Lower leg skin (tissue), 4 donors: ENCODE measurements at regions not wholly inside any gene's neighbourhood (a gene's known extent, or its start where the extent isn't known, plus 50 kb on each side); places are given as distances from the start of the nearest gene placed in this dataset.

Experiments
- DNase-seq, 2 donors: peaks; one replicate each; pipeline ENCODE4 v3.0.0-alpha.2; 2019; ENCODE audit warnings: low spot score in 2 of 2
- H3K4me3 ChIP-seq: fragments of 200-600 bp; sonication (generic); 2 replicates; pipeline ENCODE4 v1.5.1; 2017; ENCODE audit warnings: mild to moderate bottlenecking, low read depth; ENCODE audit not compliant: poor library complexity, severe bottlenecking
- POLR2A ChIP-seq, 2 donors: fragments of 450-650 bp; IDR thresholded peaks; one replicate each; pipeline ENCODE4 v1.6.1; 2016 to 2017; ENCODE audit warnings: antibody characterized with exemption in 2 of 2, mild to moderate bottlenecking in 1 of 2, moderate library complexity in 1 of 2
- WGBS, 2 donors: methylation state at CpG; one replicate each; pipeline ENCODE4 v1.1.5; 2018; 5-methylcytosine and 5-hydroxymethylcytosine counted together
- intact Hi-C: fragments of 100-400 bp; cut with DNase I; formaldehyde crosslinking; loops from one replicate; pipeline ENCODE4 v1.15.0; 2023; ENCODE audit warnings: low total_unique reads
- TF ChIP-seq, protein P1 (sequence below), 3 donors: fragments of 450-650 bp; IDR thresholded peaks; one replicate each; pipeline ENCODE4 v1.5.1; 2016; ENCODE audit warnings: antibody characterized with exemption in 3 of 3, mild to moderate bottlenecking in 3 of 3, moderate library complexity in 2 of 3

DNA sequence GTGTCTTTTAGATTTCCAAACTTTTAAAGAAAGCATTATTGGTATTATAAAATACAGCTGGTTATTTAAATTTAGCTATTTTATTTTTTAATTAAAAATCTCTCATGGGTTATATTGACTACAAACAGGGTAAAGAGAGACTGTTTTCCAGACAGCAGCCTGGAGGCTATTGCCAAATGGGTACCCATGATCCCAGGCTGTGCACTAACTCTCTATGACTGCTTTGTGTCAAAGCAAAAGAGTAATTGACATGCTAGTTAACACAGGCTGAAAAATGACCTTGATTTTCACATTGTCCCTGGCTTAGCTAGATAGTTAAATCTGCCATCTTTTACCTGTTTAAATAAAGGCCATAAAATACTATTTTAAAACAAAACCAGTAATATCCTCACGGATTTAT lies 589.7 kb downstream of the ANXA1 start:
- intact Hi-C loops, result no loop called here
- no peak overlapping the region for H3K4me3 ChIP-seq
- WGBS, 2 donors, result 59% methylated on average over 1 of the region's 1 CpG
- no peak for TF ChIP-seq POLR2A (IDR thresholded peaks at IDR 0.05)
- TF ChIP-seq, protein P1, sequence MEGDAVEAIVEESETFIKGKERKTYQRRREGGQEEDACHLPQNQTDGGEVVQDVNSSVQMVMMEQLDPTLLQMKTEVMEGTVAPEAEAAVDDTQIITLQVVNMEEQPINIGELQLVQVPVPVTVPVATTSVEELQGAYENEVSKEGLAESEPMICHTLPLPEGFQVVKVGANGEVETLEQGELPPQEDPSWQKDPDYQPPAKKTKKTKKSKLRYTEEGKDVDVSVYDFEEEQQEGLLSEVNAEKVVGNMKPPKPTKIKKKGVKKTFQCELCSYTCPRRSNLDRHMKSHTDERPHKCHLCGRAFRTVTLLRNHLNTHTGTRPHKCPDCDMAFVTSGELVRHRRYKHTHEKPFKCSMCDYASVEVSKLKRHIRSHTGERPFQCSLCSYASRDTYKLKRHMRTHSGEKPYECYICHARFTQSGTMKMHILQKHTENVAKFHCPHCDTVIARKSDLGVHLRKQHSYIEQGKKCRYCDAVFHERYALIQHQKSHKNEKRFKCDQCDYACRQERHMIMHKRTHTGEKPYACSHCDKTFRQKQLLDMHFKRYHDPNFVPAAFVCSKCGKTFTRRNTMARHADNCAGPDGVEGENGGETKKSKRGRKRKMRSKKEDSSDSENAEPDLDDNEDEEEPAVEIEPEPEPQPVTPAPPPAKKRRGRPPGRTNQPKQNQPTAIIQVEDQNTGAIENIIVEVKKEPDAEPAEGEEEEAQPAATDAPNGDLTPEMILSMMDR (IDR thresholded peaks at IDR 0.05), result no peak
- no peak for DNase-seq

DNA sequence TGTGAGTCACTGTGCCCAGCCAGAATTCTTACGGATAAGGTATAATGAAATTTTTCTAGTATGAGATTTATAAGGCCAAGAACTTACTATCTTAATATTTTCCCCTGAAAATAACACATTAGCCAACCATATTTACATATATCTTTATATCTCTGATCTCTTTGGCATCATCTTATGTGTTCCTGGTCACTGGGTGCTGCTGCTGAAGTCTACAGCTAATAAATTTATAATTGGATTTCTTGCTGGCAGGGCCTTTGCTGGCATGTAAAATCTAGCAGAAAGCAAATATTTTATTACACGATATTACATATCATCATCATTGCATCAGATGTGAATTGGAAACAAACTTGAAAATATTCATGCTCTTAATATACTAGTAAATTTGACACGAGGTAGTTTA lies 590.7 kb downstream of the ANXA1 start:
- TF ChIP-seq, protein P1 (IDR thresholded peaks at IDR 0.05), result no peak
- TF ChIP-seq POLR2A (IDR thresholded peaks at IDR 0.05), result no peak
- intact Hi-C loops, result no loop called here
- WGBS, 2 donors, result 48 to 55% methylated on average over 3 of the region's 3 CpGs
- no peak for DNase-seq
- no peak overlapping the region for H3K4me3 ChIP-seq

DNA sequence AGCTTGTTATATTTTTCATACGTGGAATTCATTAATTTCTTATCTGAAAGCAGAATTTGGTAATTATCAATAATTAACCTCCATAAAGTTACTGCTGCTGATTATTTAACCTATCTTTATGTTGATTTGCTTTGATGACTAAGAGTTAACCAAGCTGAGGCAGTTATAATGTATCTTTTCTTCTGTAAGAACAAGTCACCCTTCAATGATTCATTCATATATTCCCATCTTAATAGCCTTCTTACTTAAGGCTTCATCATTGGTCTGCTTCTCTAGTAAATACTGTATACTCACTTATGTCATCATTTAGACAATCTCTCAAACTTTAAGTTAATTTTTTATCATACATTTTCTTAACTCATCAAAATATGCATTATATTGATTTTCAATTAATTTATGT lies 592.2 kb downstream of the ANXA1 start:
- DNase-seq, result no peak
- TF ChIP-seq POLR2A (IDR thresholded peaks at IDR 0.05), result no peak
- TF ChIP-seq, protein P1 (IDR thresholded peaks at IDR 0.05), result no peak
- intact Hi-C loops, result no loop called here
- WGBS, 2 donors, result 65 to 68% methylated on average over 1 of the region's 1 CpG
- H3K4me3 ChIP-seq, result no peak overlapping the region

DNA sequence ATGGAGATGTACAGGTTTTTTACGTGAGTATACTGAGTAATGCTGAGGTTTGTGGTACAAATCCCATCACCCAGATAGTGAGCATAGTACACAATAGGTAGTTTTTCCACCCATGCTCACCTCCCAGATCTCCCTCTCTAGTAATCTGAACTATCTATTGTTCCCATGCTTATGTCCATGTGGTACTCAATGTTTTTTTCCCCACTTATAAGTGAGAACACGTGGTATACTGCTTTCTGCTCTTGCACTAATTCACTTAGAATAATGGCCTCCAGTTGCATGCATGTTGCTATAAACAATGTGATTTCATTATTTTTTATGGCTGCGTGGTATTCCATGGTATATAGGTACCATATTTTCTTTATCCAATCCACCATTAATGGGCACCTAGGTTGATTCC lies 593.9 kb downstream of the ANXA1 start:
- TF ChIP-seq, protein P1 (IDR thresholded peaks at IDR 0.05), result no peak
- TF ChIP-seq POLR2A (IDR thresholded peaks at IDR 0.05), result no peak
- 83 to 90% methylated on average over 3 of the region's 3 CpGs for WGBS, 2 donors
- no peak for DNase-seq
- H3K4me3 ChIP-seq, result no peak overlapping the region
- intact Hi-C loops, result no loop called here

DNA sequence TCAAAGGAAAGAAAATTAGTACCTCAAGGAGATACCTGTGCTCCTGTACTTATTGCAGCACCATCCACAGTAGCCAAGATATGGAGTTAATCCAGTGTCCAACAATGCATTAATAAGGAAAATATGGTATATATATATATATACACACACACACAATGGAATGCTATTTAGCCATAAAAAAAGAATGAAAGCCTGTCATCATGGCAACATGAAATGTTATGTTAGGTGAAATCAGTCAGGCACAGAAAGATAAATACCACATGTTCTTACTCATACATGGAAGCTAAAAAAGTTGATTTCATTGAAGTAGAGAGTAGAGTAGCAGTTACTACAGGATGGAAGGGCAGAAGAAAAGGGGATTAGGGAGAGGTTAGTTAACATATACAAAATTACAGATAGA lies 601.5 kb downstream of the ANXA1 start:
- H3K4me3 ChIP-seq, result no peak overlapping the region
- no peak for DNase-seq
- TF ChIP-seq, protein P1 (IDR thresholded peaks at IDR 0.05), result no peak
- TF ChIP-seq POLR2A (IDR thresholded peaks at IDR 0.05), result no peak
- intact Hi-C loops, result no loop called here

DNA sequence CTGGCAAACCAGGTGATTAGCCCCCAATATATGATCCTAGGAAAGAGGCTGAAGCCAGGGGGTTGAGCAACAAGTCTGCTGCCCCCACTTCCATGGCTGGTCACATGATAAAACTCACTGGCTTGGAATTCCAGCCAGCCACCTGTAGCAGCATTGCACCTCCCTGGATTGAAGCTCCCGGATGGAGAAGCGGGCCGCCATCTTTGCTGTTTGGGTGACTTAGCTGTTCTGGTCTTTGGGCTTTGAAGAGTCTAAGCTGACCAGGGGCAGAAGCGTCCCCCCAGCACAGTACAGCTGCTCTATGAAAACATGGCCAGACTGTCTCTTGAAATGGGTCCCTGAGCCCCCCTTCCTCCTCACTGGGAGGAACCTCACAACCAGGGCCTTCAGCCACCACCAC lies 610.2 kb downstream of the ANXA1 start:
- intact Hi-C loops, result no loop called here
- H3K4me3 ChIP-seq, result no peak overlapping the region
- WGBS, 2 donors, result 74 to 95% methylated on average over 4 of the region's 4 CpGs
- DNase-seq, result peak in 1 of 2 donors; percentile 80
- TF ChIP-seq, protein P1 (IDR thresholded peaks at IDR 0.05), result no peak
- no peak for TF ChIP-seq POLR2A (IDR thresholded peaks at IDR 0.05)
